Activated B cell treated with CpG ODN at 0.5 μM for 24 hours (primary cell): ENCODE measurements at regions not wholly inside any gene's neighbourhood (a gene's known extent, or its start where the extent isn't known, plus 50 kb on each side); places are given as distances from the start of the nearest gene placed in this dataset.

Source experiments
- ATAC-seq: fragments of 200-7000 bp; cut with Tn5 transposase; one replicate; pipeline ENCODE4 v1.10.0; 2021; ENCODE audit warnings: low read depth, mild to moderate bottlenecking, moderate library complexity
- CTCF ChIA-PET: fragments of 350-600 bp; sonication (Branson Sonifier 250); formaldehyde crosslinking; loops from one replicate; lab custom pipeline; 2021; ENCODE audit warnings: antibody characterized with exemption; lab: Charles Lee
- POLR2A ChIA-PET: fragments of 350-600 bp; sonication (Branson Sonifier 250); formaldehyde crosslinking; loops from one replicate; lab custom pipeline; 2021; ENCODE audit warnings: antibody characterized with exemption; lab: Charles Lee
- DNase-seq: peaks from one replicate; pipeline ENCODE4 v3.0.0; 2022
- H3K27ac Mint-ChIP-seq: one replicate; pipeline ENCODE4 v1.8.0; 2020; ENCODE audit warnings: mixed read lengths
- H3K27me3 Mint-ChIP-seq: one replicate; pipeline ENCODE4 v1.8.0; 2021; ENCODE audit warnings: mixed read lengths
- H3K36me3 Mint-ChIP-seq: one replicate; pipeline ENCODE4 v1.8.0; 2021; ENCODE audit warnings: low read depth, mixed read lengths
- H3K4me1 Mint-ChIP-seq: one replicate; pipeline ENCODE4 v1.8.0; 2021; ENCODE audit warnings: mixed read lengths
- H3K4me3 Mint-ChIP-seq: one replicate; pipeline ENCODE4 v1.8.0; 2020; ENCODE audit warnings: mild to moderate bottlenecking, mixed read lengths
- H3K9me3 Mint-ChIP-seq: one replicate; pipeline ENCODE4 v1.8.0; 2020; ENCODE audit warnings: mixed read lengths
- CTCF ChIP-seq: fragments of 200-600 bp; IDR thresholded peaks from one replicate; pipeline ENCODE4 v1.8.0; 2022; ENCODE audit warnings: antibody characterized with exemption, mild to moderate bottlenecking
- intact Hi-C: fragments of 100-400 bp; cut with micrococcal nuclease; formaldehyde crosslinking; loops from one replicate; pipeline ENCODE4 v1.15.1; 2024

- no peak overlapping the region for H3K27ac Mint-ChIP-seq
- H3K36me3 Mint-ChIP-seq, result no peaks in the 10 kb centered on the region
- H3K27me3 Mint-ChIP-seq, result no peaks in the 10 kb centered on the region
- DNase-seq, result no peak
- intact Hi-C loops, result no loop called here
- no peaks in the 10 kb centered on the region for H3K9me3 Mint-ChIP-seq
- POLR2A ChIA-PET, result no interaction called here
- no peak for ATAC-seq
- H3K4me3 Mint-ChIP-seq, result no peak overlapping the region
- peaks cover 4% of the 10 kb centered on the region for H3K4me1 Mint-ChIP-seq
- TF ChIP-seq CTCF, result no peak
- CTCF ChIA-PET, result no interaction called here
Measured at GRCh38 chr2:18860179-18860578, 270.8 kb upstream of the NT5C1B start.

- Mint-ChIP-seq H3K9me3 (no peaks in the 10 kb centered on the region), H3K27me3 (no peaks in the 10 kb centered on the region), H3K27ac (no peak overlapping the region), H3K4me1 (peaks cover 4% of the 10 kb centered on the region), H3K4me3 (no peak overlapping the region), H3K36me3 (no peaks in the 10 kb centered on the region)
- intact Hi-C loops, result no loop called here
- ChIA-PET POLR2A (no interaction called here), CTCF (no interaction called here)
- no peak for TF ChIP-seq CTCF
- DNase-seq, result no peak
- ATAC-seq, result no peak
Measured at GRCh38 chr2:18856765-18857164, 267.4 kb upstream of the NT5C1B start.

- ChIA-PET POLR2A (no interaction called here), CTCF (no interaction called here)
- H3K27me3 Mint-ChIP-seq, result no peaks in the 10 kb centered on the region
- DNase-seq (no peak), ATAC-seq (no peak)
- no peak overlapping the region for H3K27ac Mint-ChIP-seq
- no peak overlapping the region for H3K4me3 Mint-ChIP-seq
- peaks cover 4% of the 10 kb centered on the region for H3K4me1 Mint-ChIP-seq
- no peak for TF ChIP-seq CTCF
- no peaks in the 10 kb centered on the region for H3K36me3 Mint-ChIP-seq
- intact Hi-C loops, result no loop called here
- H3K9me3 Mint-ChIP-seq, result no peaks in the 10 kb centered on the region
Measured at GRCh38 chr2:18855027-18855426, 265.7 kb upstream of the NT5C1B start.

GRCh38 chr2:18849841-18850578 is 260.6 kb upstream of the NT5C1B start:
- Mint-ChIP-seq H3K36me3 (no peaks in the 10 kb centered on the region), H3K27me3 (no peaks in the 10 kb centered on the region), H3K27ac (no peak overlapping the region), H3K9me3 (no peaks in the 10 kb centered on the region), H3K4me3 (no peak overlapping the region), H3K4me1 (peaks cover 2% of the 10 kb centered on the region)
- ATAC-seq (no peak), DNase-seq (no peak)
- CTCF ChIA-PET, result no interaction called here
- intact Hi-C loops, result no loop called here
- POLR2A ChIA-PET, result no interaction called here
- TF ChIP-seq CTCF, result no peak

- Mint-ChIP-seq H3K9me3 (no peaks in the 10 kb centered on the region), H3K4me1 (peaks cover 2% of the 10 kb centered on the region), H3K4me3 (no peak overlapping the region), H3K27me3 (no peaks in the 10 kb centered on the region), H3K36me3 (no peaks in the 10 kb centered on the region), H3K27ac (no peak overlapping the region)
- intact Hi-C loops, result no loop called here
- DNase-seq (no peak), ATAC-seq (no peak)
- ChIA-PET CTCF (no interaction called here), POLR2A (no interaction called here)
- TF ChIP-seq CTCF, result no peak
Measured at GRCh38 chr2:18848646-18849045, 259.3 kb upstream of the NT5C1B start.
